Activated T-cell treated with anti-CD3 and anti-CD28 coated beads, Interleukin-2, amount 50 U/mL, for 24 hours (primary cell): ENCODE measurements at regions not wholly inside any gene's neighbourhood (a gene's known extent, or its start where the extent isn't known, plus 50 kb on each side); places are given as distances from the start of the nearest gene placed in this dataset.
A peak's percentile ranks its signal among the peaks of the same experiment; 100 is the strongest.
"Not testable (repeated sequence)": the region's sequence is repeated elsewhere in the genome, so short reads cannot be mapped to it uniquely, and the experiment has no call there.

Experiments
- DNase-seq: peaks from one replicate; pipeline ENCODE4 v3.0.0-alpha.2; 2020
- H3K27ac Mint-ChIP-seq: 2 replicates; pipeline ENCODE4 v1.8.0; 2020; ENCODE audit warnings: mild to moderate bottlenecking, mixed read lengths
- H3K27me3 Mint-ChIP-seq: 2 replicates; pipeline ENCODE4 v1.8.0; 2020; ENCODE audit warnings: mixed read lengths
- H3K36me3 Mint-ChIP-seq: 2 replicates; pipeline ENCODE4 v1.8.0; 2020; ENCODE audit warnings: low read depth, mixed read lengths
- H3K4me1 Mint-ChIP-seq: 2 replicates; pipeline ENCODE4 v1.8.0; 2020; ENCODE audit warnings: low read depth, mixed read lengths
- H3K4me3 Mint-ChIP-seq: 2 replicates; pipeline ENCODE4 v1.8.0; 2020; ENCODE audit warnings: mild to moderate bottlenecking, moderate library complexity, mixed read lengths
- H3K9me3 Mint-ChIP-seq: 2 replicates; pipeline ENCODE4 v1.8.0; 2020; ENCODE audit warnings: mixed read lengths

DNA sequence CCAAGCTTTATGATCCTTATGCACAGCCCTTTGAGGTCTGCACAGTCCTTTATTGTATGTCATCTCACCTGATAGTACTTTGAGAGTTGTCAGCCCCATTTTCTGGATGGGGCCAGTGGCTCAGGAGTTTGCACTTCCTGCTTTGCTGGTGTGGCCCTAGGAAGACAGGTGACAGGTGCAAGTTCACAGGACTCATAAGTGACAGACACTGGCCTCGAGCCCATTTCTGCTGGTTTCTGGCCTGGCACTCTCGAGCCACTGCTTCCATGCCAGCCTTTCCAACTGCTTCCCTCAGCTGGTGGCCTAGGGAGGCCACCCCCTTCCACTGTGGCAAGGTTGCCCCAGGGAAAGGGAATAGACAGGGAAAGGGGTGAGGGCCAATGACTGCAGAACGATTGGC, 84.4 kb upstream of the CCL1 start:
- Mint-ChIP-seq H3K27me3 (peaks cover 43% of the 10 kb centered on the region), H3K4me3 (no peak overlapping the region), H3K4me1 (no peaks in the 10 kb centered on the region), H3K9me3 (no peaks in the 10 kb centered on the region), H3K27ac (no peak overlapping the region), H3K36me3 (no peaks in the 10 kb centered on the region)
- no peak for DNase-seq

DNA sequence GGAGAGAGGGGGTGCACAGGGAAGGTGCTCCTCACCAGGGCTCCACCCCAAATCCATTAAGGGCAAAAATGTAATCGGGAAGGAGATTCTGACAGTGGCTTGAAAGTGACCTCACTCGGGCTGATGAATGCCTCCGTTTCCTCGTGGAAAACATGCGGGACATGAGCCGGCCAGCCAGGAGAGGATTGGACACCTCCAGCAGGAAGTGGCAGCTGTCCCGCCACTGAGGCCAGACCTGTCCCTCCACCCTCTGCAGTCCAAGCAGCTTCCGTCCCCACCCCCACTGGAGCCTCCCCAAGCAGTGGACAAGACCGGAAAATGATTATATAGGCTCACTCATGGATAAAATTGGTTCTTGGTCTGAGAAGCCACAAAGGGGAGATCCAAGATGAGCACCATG, 82.1 kb upstream of the CCL1 start:
- Mint-ChIP-seq H3K36me3 (no peaks in the 10 kb centered on the region), H3K4me3 (no peak overlapping the region), H3K9me3 (no peaks in the 10 kb centered on the region), H3K4me1 (no peaks in the 10 kb centered on the region), H3K27ac (no peak overlapping the region), H3K27me3 (peaks cover 40% of the 10 kb centered on the region)
- DNase-seq, result no peak

DNA sequence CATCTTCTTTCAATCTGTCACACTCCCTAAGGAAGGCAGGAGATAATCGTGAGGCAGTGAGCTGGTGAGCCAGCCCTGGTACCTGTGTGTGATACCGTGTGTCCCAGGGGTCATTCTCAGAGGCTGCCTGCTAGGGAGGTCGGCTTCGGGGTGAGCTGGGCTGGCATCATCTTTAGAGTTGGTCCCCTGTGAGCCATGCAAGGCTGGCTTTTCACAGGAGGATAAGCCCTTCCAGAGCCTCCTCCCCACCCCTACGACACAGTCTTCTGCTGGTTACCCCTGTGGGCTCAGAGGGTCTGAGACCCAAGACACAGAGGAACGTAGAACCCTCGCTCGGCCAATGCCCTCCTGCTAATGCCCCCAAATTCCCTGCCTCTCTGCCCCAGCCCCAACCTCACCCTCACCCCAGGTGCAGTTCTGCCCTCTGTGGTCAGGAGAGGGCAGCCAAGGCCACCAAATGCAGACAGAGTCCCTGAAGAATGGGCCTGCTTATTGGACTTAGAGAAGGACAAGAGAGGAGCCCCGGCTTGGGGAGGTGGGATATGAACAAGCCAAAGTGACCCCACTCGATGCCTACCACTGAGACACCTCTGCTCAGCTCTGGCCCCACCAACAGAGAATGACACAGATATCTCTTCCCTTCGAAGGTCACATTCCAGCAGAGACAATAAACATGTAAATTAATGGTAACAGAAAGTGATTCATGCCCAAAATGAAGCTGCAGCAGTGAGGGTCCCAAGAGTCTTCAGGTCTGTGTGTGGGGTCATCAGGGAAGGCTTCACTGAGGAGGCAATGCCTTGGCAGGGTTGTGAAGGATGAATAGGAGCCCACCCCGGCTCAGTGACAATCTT, 80.8 kb upstream of the CCL1 start:
- Mint-ChIP-seq H3K9me3 (no peaks in the 10 kb centered on the region), H3K4me1 (no peaks in the 10 kb centered on the region), H3K27ac (no peak overlapping the region), H3K36me3 (no peaks in the 10 kb centered on the region), H3K4me3 (no peak overlapping the region), H3K27me3 (peaks cover 35% of the 10 kb centered on the region)
- DNase-seq, result no peak

DNA sequence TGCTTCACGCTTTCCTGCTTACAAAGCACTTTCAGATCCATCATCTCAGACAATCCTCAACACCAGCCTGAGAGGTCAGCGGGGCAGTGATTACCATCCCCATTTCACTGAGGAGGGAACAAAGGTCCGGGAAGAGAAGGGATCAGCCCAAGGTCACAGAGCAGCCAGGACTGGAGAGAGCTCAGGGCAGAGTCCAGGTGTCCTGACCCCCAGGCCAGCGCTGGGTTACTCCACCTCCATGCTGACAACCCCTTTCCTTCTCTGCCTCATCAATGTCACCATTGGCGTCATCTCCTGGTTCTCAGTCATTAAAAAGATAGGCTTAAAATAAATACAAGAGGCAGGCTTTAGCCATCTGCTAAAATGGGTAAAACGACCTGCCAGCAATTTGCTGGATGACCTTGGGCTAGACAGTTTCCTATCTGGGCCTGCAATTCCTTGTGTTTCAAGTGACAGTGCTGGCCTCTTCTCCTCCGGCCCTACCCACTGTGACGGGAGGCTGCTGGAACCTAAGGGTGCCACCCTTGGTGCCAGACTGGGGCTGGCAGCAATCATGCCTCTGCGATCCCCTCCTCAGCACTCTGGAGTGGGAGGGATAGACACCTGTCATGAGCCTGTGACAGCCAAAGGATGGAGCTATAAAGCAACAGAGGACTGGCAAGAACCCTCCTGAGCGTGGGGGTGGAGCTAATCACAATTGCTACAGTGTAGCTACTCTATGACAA, 79.5 kb upstream of the CCL1 start:
- Mint-ChIP-seq H3K27me3 (peaks cover 29% of the 10 kb centered on the region), H3K4me1 (no peaks in the 10 kb centered on the region), H3K9me3 (no peaks in the 10 kb centered on the region), H3K4me3 (no peak overlapping the region), H3K27ac (no peak overlapping the region), H3K36me3 (no peaks in the 10 kb centered on the region)
- DNase-seq, result no peak

DNA sequence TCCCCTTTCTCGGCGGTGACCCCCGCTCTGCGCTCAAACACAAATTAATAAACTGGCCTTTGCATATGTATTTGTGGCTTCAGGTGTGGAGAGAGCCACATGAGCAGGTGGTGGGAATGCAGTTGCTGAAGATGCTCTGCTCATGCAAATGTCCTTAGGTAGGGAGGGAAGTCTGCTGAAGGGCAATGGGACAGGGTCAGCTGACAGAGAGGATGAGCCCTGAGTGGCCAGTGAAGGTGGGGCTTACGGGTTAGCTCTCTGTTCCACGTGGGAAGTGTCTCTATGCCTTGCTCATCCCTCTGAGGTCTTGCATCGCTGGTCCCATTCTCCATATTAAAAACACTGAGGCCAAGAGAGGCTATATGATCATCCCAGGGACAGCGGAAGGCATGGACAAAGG, 74.2 kb upstream of the CCL1 start:
- Mint-ChIP-seq H3K4me1 (no peaks in the 10 kb centered on the region), H3K36me3 (no peaks in the 10 kb centered on the region), H3K9me3 (no peaks in the 10 kb centered on the region), H3K27me3 (peaks cover 18% of the 10 kb centered on the region), H3K4me3 (no peak overlapping the region), H3K27ac (no peak overlapping the region)
- DNase-seq, result no peak

DNA sequence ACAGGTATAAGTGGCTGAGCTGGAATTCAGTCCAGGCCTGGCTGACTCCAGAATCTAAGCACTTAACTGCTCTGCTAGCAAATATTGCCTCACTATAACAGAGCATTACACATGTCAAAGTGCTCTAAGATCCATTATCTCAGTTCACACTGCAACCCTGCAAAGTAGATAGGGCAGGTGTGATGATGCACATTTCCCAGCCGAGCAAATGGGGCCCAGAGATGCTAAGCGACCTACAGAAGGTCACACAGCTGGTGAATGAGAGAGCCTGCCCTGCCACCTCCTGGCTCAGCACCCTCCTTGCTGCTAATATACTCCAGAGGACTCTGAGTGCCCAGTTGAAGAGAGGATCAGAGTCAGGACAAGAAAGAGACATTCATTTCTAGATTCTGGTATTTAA, 73.6 kb upstream of the CCL1 start:
- Mint-ChIP-seq H3K36me3 (no peaks in the 10 kb centered on the region), H3K9me3 (no peaks in the 10 kb centered on the region), H3K27me3 (peaks cover 19% of the 10 kb centered on the region), H3K4me1 (no peaks in the 10 kb centered on the region), H3K27ac (no peak overlapping the region), H3K4me3 (no peak overlapping the region)
- no peak for DNase-seq

DNA sequence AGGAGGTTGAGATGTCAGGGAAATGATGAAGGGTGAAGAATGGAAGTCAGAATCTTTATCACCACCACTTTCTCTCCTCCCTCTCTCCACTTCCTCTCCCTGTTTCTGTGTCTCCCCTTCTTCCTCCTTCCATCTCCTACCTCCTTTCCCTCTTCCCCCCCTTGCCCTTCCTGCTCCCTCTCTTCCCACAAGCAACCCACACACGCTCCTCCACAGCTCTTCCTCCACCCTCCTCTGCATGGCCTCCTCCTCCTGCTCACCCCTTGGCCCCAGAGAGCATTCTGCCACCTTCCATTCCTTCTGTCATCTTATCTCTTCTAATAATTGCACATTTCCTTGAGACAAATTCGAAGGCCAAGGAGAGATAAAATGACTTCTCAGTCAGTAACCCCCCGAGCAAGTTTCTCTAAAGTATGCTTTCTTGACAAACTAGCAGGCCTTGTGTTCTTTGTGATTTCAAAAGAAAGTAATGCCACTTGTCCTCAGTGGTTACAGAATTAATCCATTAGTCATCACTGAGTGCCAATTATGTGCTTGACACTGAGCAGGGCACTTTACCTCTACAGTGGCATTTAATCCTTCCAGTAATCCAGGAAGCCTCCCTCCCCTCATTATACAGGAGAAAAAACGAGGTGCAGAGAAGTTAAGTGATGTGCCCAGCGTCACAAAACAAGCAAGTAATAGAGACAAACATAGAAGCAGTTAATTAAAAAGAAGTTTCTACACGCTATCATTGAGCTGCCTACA, 72.3 kb upstream of the CCL1 start:
- no peak for DNase-seq
- Mint-ChIP-seq H3K4me1 (no peaks in the 10 kb centered on the region), H3K27ac (no peak overlapping the region), H3K36me3 (no peaks in the 10 kb centered on the region), H3K9me3 (no peaks in the 10 kb centered on the region), H3K27me3 (peaks cover 16% of the 10 kb centered on the region), H3K4me3 (no peak overlapping the region)

DNA sequence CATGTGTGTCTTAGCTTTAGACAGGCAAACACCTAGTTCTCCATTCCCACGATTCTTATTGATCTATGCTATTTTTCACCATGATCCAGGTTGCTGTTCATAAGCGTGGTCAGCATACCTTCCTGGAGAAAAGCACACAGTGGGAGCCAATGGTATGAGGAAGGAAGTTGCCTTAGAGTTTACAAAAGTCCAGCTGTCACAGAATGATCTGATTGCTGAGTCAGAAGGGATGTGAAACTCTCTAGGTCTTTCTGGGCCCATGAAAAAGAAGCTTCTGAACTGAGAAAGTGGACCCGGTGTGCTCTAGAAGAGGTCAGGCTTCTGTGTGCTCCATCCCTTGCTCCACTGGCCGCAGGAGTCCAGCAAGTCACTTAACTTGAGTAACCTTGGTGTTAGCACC, 71.0 kb upstream of the CCL1 start:
- H3K4me3 Mint-ChIP-seq, result no peak overlapping the region

DNA sequence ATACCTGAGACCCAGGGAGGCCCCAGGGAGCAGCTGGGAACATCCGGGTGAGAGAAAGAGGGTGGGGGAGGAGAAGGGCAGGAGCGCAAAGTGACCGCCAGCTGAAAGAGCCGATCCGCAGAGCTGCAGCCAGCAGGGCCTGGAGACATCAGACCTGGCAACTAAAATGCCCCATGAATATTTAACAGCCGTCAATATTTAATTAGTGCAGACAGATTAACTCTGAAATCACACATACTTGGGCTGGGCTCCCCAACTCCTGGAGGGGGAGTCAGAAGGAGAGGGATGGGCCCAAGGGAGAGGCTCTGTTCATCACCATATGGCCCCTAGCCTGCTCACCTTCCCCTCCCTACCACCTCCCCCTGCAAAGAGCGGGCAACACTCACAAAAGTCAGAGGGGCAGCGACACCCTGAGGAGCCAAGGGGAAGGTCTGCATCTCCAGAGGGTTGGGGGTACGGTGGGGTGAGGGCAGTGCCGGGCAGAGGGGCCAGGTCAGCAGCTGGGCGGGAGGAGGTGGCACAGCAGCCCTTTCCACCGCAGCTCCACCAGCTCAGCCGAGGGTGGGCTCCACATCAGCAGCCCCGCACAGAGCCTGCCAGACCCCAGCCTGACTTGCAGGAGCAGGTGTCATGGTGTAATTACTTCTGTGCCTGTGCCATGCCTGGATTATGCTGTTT, 61.9 kb upstream of the CCL1 start:
- no peak for DNase-seq
- Mint-ChIP-seq H3K27ac (no peak overlapping the region), H3K9me3 (no peaks in the 10 kb centered on the region), H3K36me3 (no peaks in the 10 kb centered on the region), H3K27me3 (peaks cover 65% of the 10 kb centered on the region), H3K4me1 (no peaks in the 10 kb centered on the region), H3K4me3 (no peak overlapping the region)

More for the DNA sequence above, 71.0 kb upstream of the CCL1 start:
- no peaks in the 10 kb centered on the region for H3K9me3 Mint-ChIP-seq
- no peak for DNase-seq
- H3K27ac Mint-ChIP-seq, result no peak overlapping the region
- no peaks in the 10 kb centered on the region for H3K36me3 Mint-ChIP-seq
- H3K4me1 Mint-ChIP-seq, result no peaks in the 10 kb centered on the region
- peaks cover 16% of the 10 kb centered on the region for H3K27me3 Mint-ChIP-seq

DNA sequence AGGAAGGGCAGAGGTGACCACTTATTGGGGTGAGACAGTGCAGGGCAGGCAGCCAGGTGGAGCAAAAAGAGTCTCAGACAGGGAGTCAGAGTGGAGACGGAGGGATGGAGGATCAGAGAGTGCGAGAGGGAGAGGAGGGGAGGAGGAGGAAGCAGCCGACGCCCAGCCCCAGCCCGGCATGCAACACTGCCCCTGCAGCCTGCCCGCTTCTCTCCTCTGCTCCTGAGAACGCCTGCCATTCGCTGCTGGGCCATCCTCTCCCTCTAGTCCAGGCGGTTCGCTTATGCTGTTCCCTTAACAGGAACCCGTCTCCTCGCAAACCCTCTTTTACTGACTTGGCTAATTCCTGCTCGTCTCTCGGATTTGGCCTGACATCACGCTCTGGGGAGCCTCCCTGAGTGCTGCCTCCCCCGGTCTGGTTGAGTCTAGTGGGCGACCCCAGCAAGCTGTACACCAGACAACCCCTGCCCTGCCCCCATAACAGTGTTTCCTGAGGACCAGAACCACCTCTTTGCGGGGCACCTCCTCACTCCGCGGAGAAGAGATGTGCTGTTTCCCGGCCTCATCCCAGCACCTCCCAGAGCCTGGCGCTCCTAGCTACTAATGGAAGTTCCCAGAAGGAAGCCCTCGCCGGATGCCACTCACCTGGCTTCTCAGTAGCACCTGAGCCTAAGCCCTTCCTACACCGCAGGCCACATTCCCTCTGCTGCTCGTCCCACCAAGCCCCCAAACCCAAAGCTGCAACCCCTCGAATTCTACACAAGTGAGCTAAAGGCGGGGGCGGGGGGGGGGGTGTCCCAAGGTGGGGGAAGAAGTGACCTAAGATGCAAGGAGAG, 61.2 kb upstream of the CCL1 start:
- Mint-ChIP-seq H3K4me1 (no peaks in the 10 kb centered on the region), H3K27me3 (peaks cover 67% of the 10 kb centered on the region), H3K4me3 (no peak overlapping the region), H3K36me3 (no peaks in the 10 kb centered on the region), H3K9me3 (no peaks in the 10 kb centered on the region), H3K27ac (no peak overlapping the region)
- no peak for DNase-seq

DNA sequence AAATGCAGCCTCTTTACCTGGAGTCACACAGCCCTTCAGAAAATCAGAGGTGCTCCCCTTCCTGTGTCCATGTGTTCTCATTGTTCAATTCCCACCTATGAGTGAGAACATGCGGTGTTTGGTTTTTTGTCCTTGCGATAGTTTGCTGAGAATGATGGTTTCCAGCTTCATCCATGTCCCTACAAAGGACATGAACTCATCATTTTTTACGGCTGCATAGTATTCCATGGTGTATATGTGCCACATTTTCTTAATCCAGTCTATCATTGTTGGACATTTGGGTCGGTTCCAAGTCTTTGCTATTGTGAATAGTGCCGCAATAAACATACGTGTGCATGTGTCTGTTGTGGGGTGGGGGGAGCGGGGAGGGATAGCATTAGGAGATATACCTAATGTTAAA, 60.3 kb upstream of the CCL1 start:
- not testable (repeated sequence) for H3K36me3 Mint-ChIP-seq, H3K4me1 Mint-ChIP-seq, H3K27ac Mint-ChIP-seq, DNase-seq, H3K9me3 Mint-ChIP-seq, H3K4me3 Mint-ChIP-seq
- H3K27me3 Mint-ChIP-seq, result peaks cover 68% of the 10 kb centered on the region

DNA sequence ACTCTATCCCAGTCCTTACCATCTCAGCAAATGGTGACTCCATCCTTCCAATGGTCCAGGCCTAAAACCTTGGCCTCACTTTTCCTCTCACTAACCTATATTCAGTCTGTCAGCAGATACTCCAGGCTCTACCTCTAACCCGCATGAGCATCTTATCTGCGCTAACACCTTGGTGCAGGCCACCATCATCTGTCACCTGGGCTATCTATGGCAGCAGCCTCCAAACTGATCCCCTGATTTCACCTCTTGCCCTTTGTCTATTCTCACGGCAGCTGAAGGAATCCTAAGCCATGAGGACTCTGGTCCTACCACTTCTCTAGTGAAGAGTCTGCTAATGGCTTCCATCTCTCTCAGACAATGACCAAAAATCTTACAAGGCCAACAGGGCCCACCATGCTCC, 57.9 kb upstream of the CCL1 start:
- H3K36me3 Mint-ChIP-seq, result no peaks in the 10 kb centered on the region
- H3K4me1 Mint-ChIP-seq, result no peaks in the 10 kb centered on the region
- peaks cover 65% of the 10 kb centered on the region for H3K27me3 Mint-ChIP-seq
- no peak overlapping the region for H3K4me3 Mint-ChIP-seq
- H3K27ac Mint-ChIP-seq, result no peak overlapping the region
- H3K9me3 Mint-ChIP-seq, result no peaks in the 10 kb centered on the region
- DNase-seq, result no peak

DNA sequence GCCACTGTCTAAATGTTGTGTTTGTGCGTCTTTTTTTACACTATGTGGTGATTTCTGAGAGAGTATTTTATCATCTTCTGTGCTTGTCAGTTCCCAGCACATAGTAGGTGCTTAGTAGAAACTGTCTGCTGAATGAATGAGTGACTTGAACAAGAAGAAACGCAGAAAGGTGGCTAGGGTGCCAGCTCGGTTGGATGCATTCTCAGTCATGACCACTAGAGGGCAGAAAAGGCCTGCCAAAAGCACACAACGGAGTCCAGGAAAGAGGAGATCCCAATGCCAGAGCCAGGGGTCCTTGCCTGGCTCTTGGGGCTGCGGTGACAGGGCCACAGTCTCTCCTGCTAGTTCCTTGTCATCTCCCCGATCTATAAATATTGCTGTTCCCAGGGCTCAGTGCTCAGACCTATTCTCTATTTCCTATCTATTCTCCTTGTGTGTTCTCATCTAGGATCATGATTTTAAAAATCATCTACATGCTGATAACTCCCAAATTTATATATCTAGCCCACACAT, 57.3 kb upstream of the CCL1 start:
- Mint-ChIP-seq H3K9me3 (no peaks in the 10 kb centered on the region), H3K4me3 (no peak overlapping the region), H3K36me3 (no peaks in the 10 kb centered on the region), H3K27me3 (peaks cover 61% of the 10 kb centered on the region), H3K27ac (no peak overlapping the region), H3K4me1 (no peaks in the 10 kb centered on the region)
- peak; percentile 74 for DNase-seq
